ENCODE measurements at regions not wholly inside any gene's neighbourhood (a gene's known extent, or its start where the extent isn't known, plus 50 kb on each side); places are given as distances from the start of the nearest gene placed in this dataset.

- DNase-seq, result no peak
Observed at GRCh38 chr2:217049956-217050355, 190.1 kb upstream of the TNP1 start.

- DNase-seq, result no peak
Observed at GRCh38 chr2:217049422-217049821, 189.6 kb upstream of the TNP1 start.

DNA sequence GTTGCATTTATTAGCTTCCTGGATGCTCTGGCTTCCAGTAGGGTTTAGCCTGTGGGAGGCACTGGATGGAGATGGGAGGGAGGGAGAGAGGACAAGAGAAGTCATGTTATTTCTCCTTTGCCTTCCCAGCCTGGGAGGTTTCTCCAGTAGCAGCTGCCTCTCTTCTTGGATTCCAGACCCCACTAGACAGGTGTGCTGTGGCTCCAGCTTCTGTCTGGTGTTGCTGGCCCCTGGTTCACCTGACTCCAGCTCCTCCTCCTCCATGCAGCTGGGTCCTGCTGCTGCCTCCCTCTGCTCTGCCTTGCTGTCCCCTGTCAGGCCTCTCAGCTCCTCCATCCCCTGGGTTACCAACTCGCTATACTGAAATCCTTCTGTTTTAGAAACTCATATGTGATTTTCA is 188.9 kb upstream of the TNP1 start:
- DNase-seq, result no peak

DNA sequence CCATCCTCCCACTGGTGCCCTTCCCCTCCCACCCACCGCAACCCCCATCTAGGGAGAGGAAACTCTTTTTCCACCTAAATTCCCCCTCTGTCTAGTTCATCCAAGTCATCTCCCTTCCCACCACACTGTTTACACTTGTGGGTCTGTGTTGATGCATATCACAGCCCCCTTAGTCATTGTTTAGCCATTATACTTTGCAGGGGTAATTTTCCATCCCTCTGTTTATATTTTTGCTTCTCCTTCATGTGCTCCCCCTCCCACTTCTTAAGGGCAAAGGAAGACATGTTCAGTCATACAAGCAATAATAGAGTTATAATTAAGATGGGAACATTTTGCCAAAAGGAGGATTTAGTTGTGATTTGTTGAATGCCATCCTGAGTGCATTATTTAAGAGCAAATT is 187.8 kb upstream of the TNP1 start:
- DNase-seq, result no peak

DNA sequence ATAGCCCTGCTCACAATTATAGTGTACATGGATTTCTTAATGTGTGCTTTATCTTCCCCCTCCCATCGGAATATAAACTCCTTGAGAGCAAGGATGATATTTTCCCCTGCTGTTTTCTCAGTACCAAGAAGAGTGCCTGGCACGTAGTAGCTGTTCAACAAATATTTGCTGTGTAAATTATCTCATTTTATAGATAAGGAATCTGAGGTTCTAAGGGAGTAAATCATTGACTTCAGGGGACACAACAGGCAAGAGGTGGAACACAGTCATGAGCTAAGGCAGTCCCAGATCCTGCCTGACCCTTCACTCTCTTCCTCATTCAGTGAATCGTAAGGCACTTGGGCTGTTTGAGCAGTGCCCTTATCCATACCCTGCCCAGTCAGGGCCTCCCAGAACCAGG is 187.3 kb upstream of the TNP1 start:
- DNase-seq, result no peak

- no peak for DNase-seq
Observed at GRCh38 chr2:217045700-217046475, 186.0 kb upstream of the TNP1 start.

DNA sequence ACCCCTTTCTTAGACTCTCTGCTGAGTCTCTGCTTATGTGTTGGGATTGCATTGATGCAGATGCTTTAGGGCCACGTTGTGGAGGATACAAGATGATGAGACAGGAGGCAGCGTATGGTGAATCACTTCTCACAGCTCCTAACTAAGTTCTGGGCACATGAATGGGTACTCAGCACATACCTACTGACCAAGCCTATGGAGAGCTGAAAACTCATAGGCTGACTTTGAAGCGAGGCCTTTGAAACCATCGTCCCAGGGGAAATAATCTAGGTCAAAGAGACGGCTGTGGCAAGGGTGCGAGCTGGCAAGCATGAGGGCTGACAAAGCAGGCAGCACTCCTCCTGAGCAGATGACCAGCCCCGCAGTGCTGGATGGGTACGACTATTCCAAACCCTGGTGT is 180.2 kb upstream of the TNP1 start:
- DNase-seq, result no peak

DNA sequence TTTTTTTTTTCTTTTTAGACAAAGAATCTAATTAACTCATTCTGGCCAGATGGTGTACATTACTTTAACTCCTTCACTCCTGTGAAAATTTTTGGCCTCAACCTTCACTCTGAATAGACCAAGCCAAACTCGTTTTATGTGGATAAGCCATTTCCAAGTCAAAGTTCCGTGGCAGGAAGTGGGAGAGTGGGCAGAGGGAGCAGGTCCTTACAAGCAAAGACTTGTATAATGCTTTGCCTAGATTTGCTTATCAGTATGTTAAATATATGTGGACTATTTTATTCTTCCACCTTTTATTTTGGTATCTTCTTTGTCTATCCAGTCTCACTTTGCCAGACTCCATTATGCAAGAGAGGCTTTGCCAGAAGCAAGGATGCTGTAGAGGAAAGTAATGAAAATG is 178.1 kb upstream of the TNP1 start:
- no peak for DNase-seq

- no peak for DNase-seq
Observed at GRCh38 chr2:217037353-217037752, 177.5 kb upstream of the TNP1 start.

DNA sequence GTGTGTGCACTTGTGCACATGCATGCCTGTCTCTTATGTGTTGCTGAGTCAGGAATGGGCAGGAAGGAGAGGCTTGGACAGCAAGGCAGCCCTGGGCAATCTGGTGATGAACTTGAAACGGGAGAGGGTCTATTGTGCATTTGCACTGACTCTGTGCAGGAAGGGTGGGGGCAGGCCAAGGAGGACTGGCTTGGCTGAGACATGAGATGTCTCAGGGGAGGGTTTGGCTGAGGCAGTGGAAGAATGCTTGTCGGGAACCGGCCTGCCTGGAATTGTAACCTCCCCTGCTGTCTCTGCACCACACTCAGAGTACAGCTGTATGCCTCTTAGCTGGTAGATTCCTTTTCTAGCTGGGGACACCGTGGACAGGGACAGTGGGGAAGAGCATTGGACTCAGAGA is 176.1 kb upstream of the TNP1 start:
- DNase-seq, result no peak

DNA sequence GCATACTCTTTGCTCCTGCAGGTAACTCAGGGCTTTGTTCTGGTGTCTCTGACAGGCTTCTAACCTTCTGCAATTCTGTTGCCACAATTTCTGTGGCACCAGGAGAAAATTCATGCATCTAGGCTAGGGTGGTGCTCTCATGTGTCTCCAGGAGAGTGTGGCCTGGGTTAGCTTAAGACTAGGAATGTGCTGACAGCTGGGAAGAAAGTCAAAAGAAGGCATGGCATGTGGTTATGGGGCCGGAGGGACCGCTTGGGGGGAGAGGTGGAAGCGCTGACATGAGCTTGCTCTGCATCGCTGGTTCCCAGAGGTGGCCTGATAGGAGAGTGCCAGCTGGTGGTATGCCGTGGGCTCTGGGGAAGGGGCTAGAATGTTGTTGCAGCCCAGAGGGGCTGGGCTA is 173.3 kb upstream of the TNP1 start:
- DNase-seq, result no peak

DNA sequence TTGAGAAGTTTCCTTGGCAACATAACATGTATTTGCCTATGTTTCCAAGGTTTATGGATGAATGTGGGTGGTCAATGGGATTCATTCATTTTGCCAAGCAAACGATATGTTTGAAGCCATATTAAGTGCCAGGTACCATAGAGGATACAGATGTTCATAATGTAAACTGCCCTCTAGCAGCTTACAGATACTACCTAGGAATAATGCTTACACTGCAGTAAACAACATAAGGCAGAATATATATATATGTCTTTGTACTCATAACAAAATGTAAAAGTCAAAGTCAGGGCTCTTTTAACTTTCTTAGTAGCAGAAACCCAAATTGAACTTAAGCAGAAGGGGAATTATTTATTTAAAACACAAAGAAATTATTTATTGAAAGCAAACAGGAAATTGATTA is 171.6 kb upstream of the TNP1 start:
- DNase-seq, result no peak

DNA sequence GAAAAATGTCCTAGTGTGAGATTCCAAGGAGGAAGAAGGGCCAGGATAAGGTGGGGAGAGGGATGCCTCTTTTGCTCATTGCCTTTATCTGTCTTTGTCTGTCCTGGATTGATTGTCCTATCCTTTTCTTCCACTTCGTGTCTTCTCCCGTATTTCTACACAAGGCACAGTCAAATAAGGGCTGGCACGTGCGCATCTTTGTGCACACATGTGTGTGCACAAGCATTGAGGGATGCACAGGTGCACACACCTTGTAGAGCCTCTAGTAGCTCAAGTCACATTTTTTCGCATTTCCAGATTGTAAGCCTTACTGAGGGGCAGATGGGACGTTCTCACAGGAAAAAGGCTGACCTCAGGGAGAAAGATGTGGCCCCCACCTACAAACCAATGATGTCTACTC is 170.2 kb upstream of the TNP1 start:
- DNase-seq, result no peak

DNA sequence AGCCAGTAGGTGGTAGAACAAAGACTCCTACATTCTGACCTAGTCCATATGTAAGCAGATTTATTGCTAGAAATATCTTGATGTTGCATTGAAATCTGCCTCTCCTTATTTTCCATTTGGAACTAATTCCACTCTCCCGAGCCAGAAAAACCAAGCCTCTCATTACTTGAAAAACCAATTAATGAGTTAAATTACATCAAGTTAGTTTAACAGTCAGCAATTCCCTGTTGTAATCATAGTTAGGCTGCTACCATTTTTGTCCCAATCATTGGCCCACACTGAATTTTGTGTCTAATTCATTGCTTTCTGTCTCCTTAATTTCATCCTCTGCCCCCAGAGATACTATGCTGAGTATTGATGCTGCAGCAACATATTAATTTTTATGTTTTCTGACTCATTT is 168.3 kb upstream of the TNP1 start:
- DNase-seq, result no peak

DNA sequence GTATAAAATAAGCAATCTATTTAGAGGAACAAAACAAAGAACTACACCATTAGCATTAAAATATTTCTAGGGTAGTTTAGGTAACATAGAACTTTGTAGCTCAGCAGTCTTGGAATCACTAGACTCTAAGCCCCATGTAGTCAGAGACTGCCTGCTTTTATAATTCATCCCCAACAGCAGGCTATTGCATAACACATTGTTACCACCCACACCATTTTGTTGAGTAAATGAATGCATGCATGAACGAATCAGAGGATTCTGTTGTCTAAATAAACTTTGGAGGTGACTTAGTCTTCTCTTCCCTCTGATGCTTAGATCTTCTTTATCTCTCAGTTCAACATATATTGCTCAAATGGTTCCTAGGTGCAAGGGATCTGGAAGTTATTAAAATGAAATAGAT is 167.6 kb upstream of the TNP1 start:
- DNase-seq, result no peak

DNA sequence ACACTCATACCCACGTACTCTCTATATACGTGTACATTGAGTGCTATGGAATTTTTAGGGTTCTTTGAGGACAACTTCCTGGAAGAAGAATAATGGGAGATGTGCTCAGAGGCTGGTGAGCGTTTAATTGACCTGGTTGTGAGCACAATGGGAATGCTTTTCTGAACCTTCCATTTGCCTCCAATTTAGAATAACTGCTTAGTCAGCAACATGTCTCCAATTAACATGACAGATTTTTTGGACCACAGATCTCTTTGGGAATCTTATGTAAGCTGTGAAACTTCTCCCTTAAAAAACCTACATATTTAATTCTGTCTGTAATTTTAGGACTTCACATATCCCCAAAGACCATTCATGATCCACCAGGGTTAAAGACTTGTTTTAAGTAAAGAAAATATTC is 166.7 kb upstream of the TNP1 start:
- no peak for DNase-seq

DNA sequence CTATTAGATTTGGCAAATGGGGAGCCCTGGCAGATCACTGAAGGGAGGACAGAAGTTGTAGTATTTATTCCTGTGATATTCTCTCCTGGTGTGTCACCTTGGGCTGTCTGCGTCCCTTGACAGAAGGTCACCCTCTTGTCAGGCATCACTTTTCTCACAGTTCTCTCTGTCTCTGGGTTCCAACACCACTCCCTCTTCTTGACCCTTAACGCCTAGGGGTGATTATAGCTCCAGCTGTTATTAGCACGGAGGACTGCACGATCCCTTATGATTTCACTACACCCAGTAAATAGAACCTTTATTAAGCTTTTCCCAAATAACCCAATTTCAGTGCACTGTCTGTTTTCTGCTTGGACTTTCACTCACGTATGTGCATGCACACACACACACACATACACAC is 166.3 kb upstream of the TNP1 start:
- no peak for DNase-seq

GRCh38 chr2:217023611-217024010 is 163.7 kb upstream of the TNP1 start:
- no peak for DNase-seq

DNA sequence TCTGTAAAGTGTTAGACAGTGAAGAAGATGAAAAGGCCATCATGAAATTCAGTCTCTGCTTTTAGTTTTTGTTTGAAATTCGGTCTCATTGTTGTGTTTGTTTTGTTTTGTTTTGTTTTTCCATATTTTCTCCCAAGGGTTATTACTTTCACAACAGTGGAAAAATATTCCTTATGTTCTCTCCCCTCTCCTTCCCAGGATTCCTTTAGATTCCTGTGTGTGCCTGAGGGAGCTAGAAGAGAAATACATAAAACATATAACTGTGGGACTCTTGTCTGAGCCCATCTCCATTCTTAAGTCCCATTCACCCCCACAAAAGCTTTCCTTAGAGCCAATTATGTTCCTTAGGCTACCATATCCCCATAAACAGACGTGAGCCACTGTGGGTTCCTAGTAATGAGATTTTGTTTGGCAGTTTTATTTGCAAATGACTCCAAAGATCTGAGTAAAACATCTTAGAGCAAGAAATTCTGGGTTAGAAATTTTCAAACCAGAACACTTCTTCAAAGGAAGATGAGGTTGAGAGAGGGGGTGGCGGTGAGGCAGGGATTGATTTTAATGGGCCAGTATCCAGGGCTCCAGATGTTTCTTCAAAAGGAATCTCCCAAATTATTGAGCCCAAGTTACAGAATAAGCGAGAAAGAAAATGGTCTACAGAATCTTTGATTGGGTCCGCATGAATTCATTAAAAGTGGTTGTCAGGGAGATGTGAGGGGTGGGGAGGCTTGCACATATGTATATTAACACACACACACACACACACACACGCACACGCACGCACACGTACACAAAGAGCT is 157.8 kb upstream of the TNP1 start:
- no peak for DNase-seq

- DNase-seq, result no peak
Observed at GRCh38 chr2:217016796-217017419, 157.0 kb upstream of the TNP1 start.

GRCh38 chr2:217014328-217015105 is 154.7 kb upstream of the TNP1 start:
- no peak for DNase-seq

DNA sequence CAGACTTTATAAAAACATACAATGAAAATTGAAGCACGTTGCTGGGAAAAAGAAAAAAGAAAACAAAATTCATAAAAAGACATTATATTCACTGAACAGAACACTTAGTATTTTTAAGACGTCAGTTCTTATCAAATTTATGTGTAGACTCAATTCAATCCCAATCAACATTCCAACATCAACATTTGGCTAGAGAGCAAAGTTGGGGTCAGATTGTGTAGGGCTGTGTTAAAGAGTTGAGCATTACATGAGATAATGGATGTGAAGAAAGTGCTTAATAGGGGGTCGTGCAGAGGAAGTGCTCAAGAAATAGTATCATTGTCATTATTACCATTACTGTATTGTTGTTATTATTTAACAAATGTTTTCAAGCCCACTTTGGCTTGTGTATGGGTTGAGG is 154.1 kb upstream of the TNP1 start:
- DNase-seq, result no peak

GRCh38 chr2:217011576-217011975 is 151.7 kb upstream of the TNP1 start:
- no peak for DNase-seq
